PC-3 (cell line): ENCODE measurements at regions not wholly inside any gene's neighbourhood (a gene's known extent, or its start where the extent isn't known, plus 50 kb on each side); places are given as distances from the start of the nearest gene placed in this dataset.

ENCODE experiments used
- ATAC-seq: fragments of 200-7000 bp; cut with Tn5 transposase; 2 replicates; pipeline ENCODE4 v1.9.1; 2020; ENCODE audit warnings: mild to moderate bottlenecking, moderate library complexity
- BruUV-seq: library from RNA; stranded (reverse); fragments of 400-500 nt; replicated peaks from 2 replicates; lab custom pipeline; 2021; lab: Mats Ljungman, UMichigan
- CTCF ChIA-PET: fragments of 300-600 bp; sonication (Branson Sonifier 250); formaldehyde crosslinking; loops from one replicate; lab custom pipeline; 2022; ENCODE audit warnings: antibody characterized with exemption; lab: Charles Lee
- POLR2A ChIA-PET: fragments of 300-600 bp; sonication (Branson Sonifier 250); formaldehyde crosslinking; loops from one replicate; lab custom pipeline; 2022; ENCODE audit warnings: antibody characterized with exemption; ENCODE audit not compliant: unreplicated experiment; lab: Charles Lee
- DNase-seq: peaks from one replicate; pipeline ENCODE4 v3.0.0-alpha.2; 2015
- H2AFZ ChIP-seq: fragments of 300-600 bp; sonication (generic); 2 replicates; pipeline ENCODE4 v1.6.0; 2016; ENCODE audit warnings: antibody characterized with exemption, low read length
- H3F3A ChIP-seq: fragments of 300-600 bp; sonication (generic); one replicate; pipeline ENCODE4 v1.6.0; 2017; ENCODE audit warnings: antibody characterized with exemption, low read length, control low read depth, mild to moderate bottlenecking; ENCODE audit not compliant: unreplicated experiment
- H3K27ac ChIP-seq: fragments of 300-600 bp; sonication (generic); 2 replicates; pipeline ENCODE4 v1.5.1; 2016; ENCODE audit warnings: mild to moderate bottlenecking, low read length
- H3K27me3 ChIP-seq: fragments of 300-600 bp; sonication (generic); 2 replicates; pipeline ENCODE4 v1.6.1; 2016; ENCODE audit warnings: low read length, mixed read lengths
- H3K36me3 ChIP-seq: fragments of 300-600 bp; sonication (generic); 2 replicates; pipeline ENCODE4 v1.6.1; 2016; ENCODE audit warnings: low read depth, mixed run types, low read length, mixed read lengths
- H3K4me1 ChIP-seq: fragments of 300-600 bp; sonication (generic); 2 replicates; pipeline ENCODE4 v1.5.1; 2016; ENCODE audit warnings: low read length; ENCODE audit not compliant: insufficient read depth
- H3K4me2 ChIP-seq: fragments of 300-600 bp; sonication (generic); 2 replicates; pipeline ENCODE4 v1.6.0; 2016; ENCODE audit warnings: low read length
- H3K4me3 ChIP-seq: fragments of 300-600 bp; sonication (generic); 2 replicates; pipeline ENCODE4 v1.5.1; 2016; ENCODE audit warnings: mild to moderate bottlenecking, low read length, mixed read lengths
- H3K79me2 ChIP-seq: fragments of 300-600 bp; sonication (generic); 2 replicates; pipeline ENCODE4 v1.6.1; 2017; ENCODE audit warnings: low read length, mixed read lengths
- H3K9ac ChIP-seq: fragments of 300-600 bp; sonication (generic); 2 replicates; pipeline ENCODE4 v1.6.0; 2016; ENCODE audit warnings: mild to moderate bottlenecking, low read length
- H3K9me2 ChIP-seq: fragments of 300-600 bp; sonication (generic); replicated peaks from 2 replicates; pipeline ENCODE4 v1.6.1; 2016; ENCODE audit warnings: mixed run types, low read length, mixed read lengths
- H3K9me3 ChIP-seq: fragments of 300-600 bp; sonication (generic); 2 replicates; pipeline ENCODE4 v1.6.1; 2016; ENCODE audit warnings: low read length, mixed read lengths
- H4K20me1 ChIP-seq: fragments of 300-600 bp; sonication (generic); 2 replicates; pipeline ENCODE4 v1.6.1; 2016; ENCODE audit warnings: low read length, mixed read lengths
- CTCF ChIP-seq: fragments of 300-600 bp; sonication (generic); conservative IDR thresholded peaks from 2 replicates; pipeline ENCODE4 v1.5.1; 2017; ENCODE audit warnings: antibody characterized with exemption, low read depth, mild to moderate bottlenecking, low read length
- EZH2 ChIP-seq: fragments of 300-600 bp; sonication (generic); IDR thresholded peaks from one replicate; pipeline ENCODE4 v1.6.1; 2017; ENCODE audit warnings: antibody characterized with exemption, mild to moderate bottlenecking, low read length; ENCODE audit not compliant: unreplicated experiment
- EZH2phosphoT487 ChIP-seq: fragments of 300-600 bp; sonication (generic); IDR thresholded peaks from 2 replicates; pipeline ENCODE4 v1.6.1; 2018; ENCODE audit warnings: mild to moderate bottlenecking, antibody characterized with exemption, low read length, borderline replicate concordance
- intact Hi-C: fragments of 100-400 bp; cut with micrococcal nuclease; formaldehyde crosslinking; loops from 2 replicates; pipeline ENCODE4 v1.9.0; 2023

GRCh38 chr22:27157666-27158370, 500.4 kb downstream of the MIAT start:
- H3K36me3 ChIP-seq = no peaks in the 10 kb centered on the region
- no peak overlapping the region for H2AFZ ChIP-seq
- no peak for TF ChIP-seq EZH2
- no peak for TF ChIP-seq CTCF
- no peak for TF ChIP-seq EZH2phosphoT487
- no peaks in the 10 kb centered on the region for H3K79me2 ChIP-seq
- H3F3A ChIP-seq = no peaks in the 10 kb centered on the region
- peaks cover 40% of the 10 kb centered on the region for H3K27me3 ChIP-seq
- POLR2A ChIA-PET = no interaction called here
- H3K4me2 ChIP-seq = no peak overlapping the region
- H3K9me3 ChIP-seq = no peaks in the 10 kb centered on the region
- intact Hi-C loops = no loop called here
- no peaks in the 10 kb centered on the region for H3K9me2 ChIP-seq
- no peaks in the 10 kb centered on the region for H4K20me1 ChIP-seq
- no peak overlapping the region for H3K27ac ChIP-seq
- CTCF ChIA-PET = no interaction called here
- BruUV-seq = no TSS peak
- ATAC-seq (no peak), DNase-seq (no peak)
- no peaks in the 10 kb centered on the region for H3K4me1 ChIP-seq
- H3K4me3 ChIP-seq = no peak overlapping the region
- H3K9ac ChIP-seq = no peak overlapping the region

- no peaks in the 10 kb centered on the region for H3K4me1 ChIP-seq
- no TSS peak for BruUV-seq
- DNase-seq (no peak), ATAC-seq (no peak)
- peaks cover 40% of the 10 kb centered on the region for H3K27me3 ChIP-seq
- no peaks in the 10 kb centered on the region for H4K20me1 ChIP-seq
- ChIA-PET POLR2A (no interaction called here), CTCF (no interaction called here)
- H3K4me2 ChIP-seq = no peak overlapping the region
- H3K9me3 ChIP-seq = no peaks in the 10 kb centered on the region
- H2AFZ ChIP-seq = no peak overlapping the region
- no peaks in the 10 kb centered on the region for H3K36me3 ChIP-seq
- no peaks in the 10 kb centered on the region for H3F3A ChIP-seq
- intact Hi-C loops = no loop called here
- no peaks in the 10 kb centered on the region for H3K9me2 ChIP-seq
- no peak overlapping the region for H3K4me3 ChIP-seq
- no peak overlapping the region for H3K9ac ChIP-seq
- no peak for TF ChIP-seq EZH2phosphoT487
- TF ChIP-seq EZH2 = no peak
- no peak for TF ChIP-seq CTCF
- H3K79me2 ChIP-seq = no peaks in the 10 kb centered on the region
- H3K27ac ChIP-seq = no peak overlapping the region
Observed at GRCh38 chr22:27159016-27159415, 501.6 kb downstream of the MIAT start.

GRCh38 chr22:27159716-27160295, 502.4 kb downstream of the MIAT start:
- TF ChIP-seq EZH2phosphoT487 (no peak), EZH2 (no peak)
- Histone ChIP-seq H3K36me3 (no peaks in the 10 kb centered on the region), H3K4me1 (no peaks in the 10 kb centered on the region), H3F3A (no peaks in the 10 kb centered on the region), H4K20me1 (no peaks in the 10 kb centered on the region), H3K9ac (no peak overlapping the region), H3K9me3 (no peaks in the 10 kb centered on the region), H3K4me3 (no peak overlapping the region), H3K4me2 (no peak overlapping the region), H3K79me2 (no peaks in the 10 kb centered on the region), H3K27me3 (peaks cover 44% of the 10 kb centered on the region), H2AFZ (no peak overlapping the region), H3K27ac (no peak overlapping the region), H3K9me2 (no peaks in the 10 kb centered on the region)
- ChIA-PET POLR2A (no interaction called here), CTCF (no interaction called here)
- DNase-seq (no peak), ATAC-seq (no peak)
- intact Hi-C loops = no loop called here
- no TSS peak for BruUV-seq
